CD4-positive, CD25-positive, alpha-beta regulatory T cell (primary cell): ENCODE measurements at regions not wholly inside any gene's neighbourhood (a gene's known extent, or its start where the extent isn't known, plus 50 kb on each side); places are given as distances from the start of the nearest gene placed in this dataset.
"Not testable (repeated sequence)": the region's sequence is repeated elsewhere in the genome, so short reads cannot be mapped to it uniquely, and the experiment has no call there.

Experiments
- ATAC-seq, 2 donors: fragments of 150-1000 bp; cut with Tn5 transposase; one replicate each; pipeline ENCODE4 v1.10.0; 2021; ENCODE audit warnings: low read depth in 2 of 2, moderate number of reproducible peaks in 2 of 2, moderate library complexity in 1 of 2
- DNase-seq, 3 donors: peaks; one replicate each; pipeline versions ENCODE4 v3.0.0 to v3.0.0-alpha.2; 2012 to 2022; ENCODE audit warnings: mixed read lengths in 1 of 3
- H3K27ac ChIP-seq: one replicate; pipeline ENCODE4 v1.7.0; 2013; ENCODE audit warnings: mild to moderate bottlenecking, low read length; ENCODE audit not compliant: insufficient read depth, poor library complexity, severe bottlenecking
- H3K27me3 ChIP-seq: one replicate; pipeline ENCODE4 v1.7.0; 2013; ENCODE audit warnings: low read length; ENCODE audit not compliant: control insufficient read depth, insufficient read depth
- H3K36me3 ChIP-seq: one replicate; pipeline ENCODE4 v1.7.0; 2013; ENCODE audit warnings: mild to moderate bottlenecking, low read length, moderate library complexity; ENCODE audit not compliant: control insufficient read depth, insufficient read depth
- H3K4me1 ChIP-seq: 2 replicates; pipeline ENCODE4 v1.7.0; 2013; ENCODE audit warnings: mild to moderate bottlenecking, low read length; ENCODE audit not compliant: insufficient read depth, control insufficient read depth, poor library complexity, severe bottlenecking
- H3K4me3 ChIP-seq: one replicate; pipeline ENCODE4 v1.7.0; 2013; ENCODE audit warnings: low read depth, mild to moderate bottlenecking, low read length, moderate library complexity
- H3K9me3 ChIP-seq, 2 experiments: 1 replicate in 1 of 2; 2 replicates in 1 of 2; pipeline ENCODE4 v1.7.0; 2013; ENCODE audit warnings: low read length in 2 of 2, mild to moderate bottlenecking in 1 of 2, moderate library complexity in 1 of 2; ENCODE audit not compliant: control insufficient read depth in 2 of 2
- H3K27ac Mint-ChIP-seq, 3 donors: one replicate each; pipeline ENCODE4 v1.8.0; 2020 to 2022; ENCODE audit warnings: mild to moderate bottlenecking in 3 of 3, mixed read lengths in 3 of 3, moderate library complexity in 2 of 3
- H3K27me3 Mint-ChIP-seq: one replicate; pipeline ENCODE4 v1.8.0; 2022; ENCODE audit warnings: mild to moderate bottlenecking, mixed read lengths
- H3K36me3 Mint-ChIP-seq: one replicate; pipeline ENCODE4 v1.8.0; 2020; ENCODE audit warnings: mixed read lengths
- H3K4me1 Mint-ChIP-seq, 4 donors: one replicate each; pipeline ENCODE4 v1.8.0; 2020 to 2022; ENCODE audit warnings: mixed read lengths in 4 of 4, mild to moderate bottlenecking in 1 of 4
- H3K4me3 Mint-ChIP-seq, 4 donors: one replicate each; pipeline ENCODE4 v1.8.0; 2020 to 2022; ENCODE audit warnings: mild to moderate bottlenecking in 4 of 4, mixed read lengths in 4 of 4, moderate library complexity in 3 of 4
- H3K9me3 Mint-ChIP-seq, 7 donors: one replicate each; pipeline ENCODE4 v1.8.0; 2020 to 2022; ENCODE audit warnings: mixed read lengths in 7 of 7, mild to moderate bottlenecking in 3 of 7, moderate library complexity in 2 of 7

- H3K27ac Mint-ChIP-seq, H3K36me3 ChIP-seq, H3K4me3 ChIP-seq, H3K36me3 Mint-ChIP-seq, H3K27me3 ChIP-seq, H3K4me1 ChIP-seq, H3K4me3 Mint-ChIP-seq, H3K4me1 Mint-ChIP-seq, ATAC-seq, H3K27ac ChIP-seq, H3K27me3 Mint-ChIP-seq, DNase-seq: not testable (repeated sequence)
- peaks cover 11 to 25% of the 10 kb centered on the region in 2 experiments for H3K9me3 ChIP-seq
- peaks cover 0 to 61% (median 14%) of the 10 kb centered on the region in 7 donors for H3K9me3 Mint-ChIP-seq
Observed at GRCh38 chr3:20618621-20619020, 432.6 kb upstream of the SGO1 start.

- H3K9me3 Mint-ChIP-seq, result peaks cover under 1 to 60% (median 17%) of the 10 kb centered on the region in 7 donors
- H3K36me3 Mint-ChIP-seq, H3K4me1 ChIP-seq, H3K4me3 Mint-ChIP-seq, H3K27ac ChIP-seq, DNase-seq, H3K4me1 Mint-ChIP-seq, H3K27me3 Mint-ChIP-seq, H3K27me3 ChIP-seq, ATAC-seq, H3K4me3 ChIP-seq, H3K27ac Mint-ChIP-seq, H3K36me3 ChIP-seq: not testable (repeated sequence)
- H3K9me3 ChIP-seq, result peaks cover 14 to 29% of the 10 kb centered on the region in 2 experiments
Observed at GRCh38 chr3:20618181-20618580, 432.2 kb upstream of the SGO1 start.

GRCh38 chr3:20615982-20616381 is 430.0 kb upstream of the SGO1 start:
- H3K4me1 ChIP-seq, H3K36me3 Mint-ChIP-seq, DNase-seq, H3K4me1 Mint-ChIP-seq, H3K27ac ChIP-seq, H3K4me3 Mint-ChIP-seq, H3K36me3 ChIP-seq, H3K27me3 ChIP-seq, ATAC-seq, H3K27me3 Mint-ChIP-seq, H3K4me3 ChIP-seq, H3K27ac Mint-ChIP-seq: not testable (repeated sequence)
- peaks cover 4 to 63% (median 23%) of the 10 kb centered on the region in 7 donors for H3K9me3 Mint-ChIP-seq
- H3K9me3 ChIP-seq, result peaks cover 31 to 32% of the 10 kb centered on the region in 2 experiments

GRCh38 chr3:20608054-20608738 is 422.2 kb upstream of the SGO1 start:
- H3K4me1 Mint-ChIP-seq, result no peaks in the 10 kb centered on the region
- no peak overlapping the region for H3K4me3 Mint-ChIP-seq
- H3K27me3 Mint-ChIP-seq, result no peaks in the 10 kb centered on the region
- peaks cover 4 to 66% (median 22%) of the 10 kb centered on the region in 7 donors for H3K9me3 Mint-ChIP-seq
- no peak for DNase-seq
- peaks cover 8% of the 10 kb centered on the region for H3K36me3 Mint-ChIP-seq
- H3K9me3 ChIP-seq, result peaks cover 28 to 37% of the 10 kb centered on the region in 2 experiments
- no peaks in the 10 kb centered on the region for H3K4me1 ChIP-seq
- H3K27me3 ChIP-seq, result no peaks in the 10 kb centered on the region
- H3K27ac Mint-ChIP-seq, result peak overlapping the region in 1 of 3 donors; percentile 80
- no peak overlapping the region for H3K27ac ChIP-seq
- H3K36me3 ChIP-seq, result no peaks in the 10 kb centered on the region
- ATAC-seq, result no peak
- H3K4me3 ChIP-seq, result no peak overlapping the region

- Mint-ChIP-seq H3K9me3 (peaks cover 6 to 53% (median 22%) of the 10 kb centered on the region in 7 donors), H3K27ac (no peak overlapping the region), H3K27me3 (no peaks in the 10 kb centered on the region), H3K4me1 (no peaks in the 10 kb centered on the region), H3K36me3 (peaks cover 8% of the 10 kb centered on the region), H3K4me3 (no peak overlapping the region)
- Histone ChIP-seq H3K4me3 (no peak overlapping the region), H3K9me3 (peaks cover 10 to 43% of the 10 kb centered on the region in 2 experiments), H3K27me3 (no peaks in the 10 kb centered on the region), H3K27ac (no peak overlapping the region), H3K4me1 (no peaks in the 10 kb centered on the region), H3K36me3 (no peaks in the 10 kb centered on the region)
- no peak for DNase-seq
- ATAC-seq, result no peak
Observed at GRCh38 chr3:20604659-20605058, 418.7 kb upstream of the SGO1 start.

GRCh38 chr3:20589275-20589674 is 403.3 kb upstream of the SGO1 start:
- H3K27ac ChIP-seq, result no peak overlapping the region
- H3K36me3 Mint-ChIP-seq, result peaks cover 4% of the 10 kb centered on the region
- H3K27me3 ChIP-seq, result no peaks in the 10 kb centered on the region
- no peak overlapping the region for H3K27ac Mint-ChIP-seq
- no peaks in the 10 kb centered on the region for H3K36me3 ChIP-seq
- no peaks in the 10 kb centered on the region for H3K9me3 ChIP-seq
- no peak overlapping the region for H3K4me3 ChIP-seq
- no peaks in the 10 kb centered on the region for H3K27me3 Mint-ChIP-seq
- no peak overlapping the region for H3K4me3 Mint-ChIP-seq
- no peak for DNase-seq
- peaks cover under 1 to 46% (median 7%) of the 10 kb centered on the region in 7 donors for H3K9me3 Mint-ChIP-seq
- peaks cover 0 to 2% (median 0%) of the 10 kb centered on the region in 4 donors for H3K4me1 Mint-ChIP-seq
- no peaks in the 10 kb centered on the region for H3K4me1 ChIP-seq
- no peak for ATAC-seq

- H3K4me1 ChIP-seq, result no peaks in the 10 kb centered on the region
- no peak for ATAC-seq
- Mint-ChIP-seq H3K36me3 (peaks cover 4% of the 10 kb centered on the region), H3K27me3 (no peaks in the 10 kb centered on the region), H3K4me3 (no peak overlapping the region), H3K27ac (no peak overlapping the region), H3K9me3 (peaks cover 0 to 43% (median 7%) of the 10 kb centered on the region in 7 donors), H3K4me1 (peaks cover 0 to 2% (median 0%) of the 10 kb centered on the region in 4 donors)
- no peak overlapping the region for H3K4me3 ChIP-seq
- H3K27me3 ChIP-seq, result no peaks in the 10 kb centered on the region
- H3K36me3 ChIP-seq, result no peaks in the 10 kb centered on the region
- no peak for DNase-seq
- H3K9me3 ChIP-seq, result no peaks in the 10 kb centered on the region
- H3K27ac ChIP-seq, result no peak overlapping the region
Observed at GRCh38 chr3:20588781-20589180, 402.8 kb upstream of the SGO1 start.

- H3K36me3 Mint-ChIP-seq, result peaks cover under 1% of the 10 kb centered on the region
- Histone ChIP-seq H3K4me1 (no peaks in the 10 kb centered on the region), H3K9me3 (no peaks in the 10 kb centered on the region), H3K36me3 (no peaks in the 10 kb centered on the region), H3K4me3 (no peak overlapping the region), H3K27me3 (no peaks in the 10 kb centered on the region), H3K27ac (no peak overlapping the region)
- H3K27ac Mint-ChIP-seq, result no peak overlapping the region
- ATAC-seq, result no peak
- H3K27me3 Mint-ChIP-seq, result no peaks in the 10 kb centered on the region
- no peaks in the 10 kb centered on the region for H3K4me1 Mint-ChIP-seq
- H3K9me3 Mint-ChIP-seq, result peaks cover 0 to 5% (median under 1%) of the 10 kb centered on the region in 7 donors
- DNase-seq, result no peak
- no peak overlapping the region for H3K4me3 Mint-ChIP-seq
Observed at GRCh38 chr3:20583648-20584047, 397.6 kb upstream of the SGO1 start.
